ENCODE measurements at regions not wholly inside any gene's neighbourhood (a gene's known extent, or its start where the extent isn't known, plus 50 kb on each side); places are given as distances from the start of the nearest gene placed in this dataset.
"Not testable (repeated sequence)": the region's sequence is repeated elsewhere in the genome, so short reads cannot be mapped to it uniquely, and the experiment has no call there.

DNA sequence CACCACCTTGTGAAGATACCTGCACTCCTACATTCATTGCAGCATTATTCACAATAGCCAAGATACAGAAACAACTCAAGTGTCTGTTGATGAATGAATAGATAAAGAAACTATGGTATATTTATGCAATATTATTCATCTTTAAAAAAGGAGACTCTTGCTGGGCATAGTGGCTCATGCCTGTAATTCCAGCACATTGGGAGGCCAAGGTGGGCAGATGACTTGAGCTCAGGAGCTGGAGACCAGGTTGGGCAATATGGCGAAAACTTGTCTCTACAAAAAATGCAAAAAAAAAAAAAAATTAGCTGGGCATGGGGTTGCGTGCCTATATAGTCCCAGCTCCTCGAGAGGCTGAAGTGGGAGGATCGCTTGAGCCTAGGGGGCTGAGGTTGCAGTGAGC lies 119.8 kb downstream of the GJA1 start:
- Histone ChIP-seq H3K9me3 (no peaks in the 10 kb centered on the region), H3K4me3 (no peak overlapping the region), H3K36me3 (no peaks in the 10 kb centered on the region), H3K4me1 (peaks cover 5% of the 10 kb centered on the region), H3K27me3 (no peaks in the 10 kb centered on the region), H3K27ac (no peak overlapping the region)
- no peak for DNase-seq (ENCODE audit: extremely low spot score in 2 of 2)
- TF ChIP-seq, protein P1, sequence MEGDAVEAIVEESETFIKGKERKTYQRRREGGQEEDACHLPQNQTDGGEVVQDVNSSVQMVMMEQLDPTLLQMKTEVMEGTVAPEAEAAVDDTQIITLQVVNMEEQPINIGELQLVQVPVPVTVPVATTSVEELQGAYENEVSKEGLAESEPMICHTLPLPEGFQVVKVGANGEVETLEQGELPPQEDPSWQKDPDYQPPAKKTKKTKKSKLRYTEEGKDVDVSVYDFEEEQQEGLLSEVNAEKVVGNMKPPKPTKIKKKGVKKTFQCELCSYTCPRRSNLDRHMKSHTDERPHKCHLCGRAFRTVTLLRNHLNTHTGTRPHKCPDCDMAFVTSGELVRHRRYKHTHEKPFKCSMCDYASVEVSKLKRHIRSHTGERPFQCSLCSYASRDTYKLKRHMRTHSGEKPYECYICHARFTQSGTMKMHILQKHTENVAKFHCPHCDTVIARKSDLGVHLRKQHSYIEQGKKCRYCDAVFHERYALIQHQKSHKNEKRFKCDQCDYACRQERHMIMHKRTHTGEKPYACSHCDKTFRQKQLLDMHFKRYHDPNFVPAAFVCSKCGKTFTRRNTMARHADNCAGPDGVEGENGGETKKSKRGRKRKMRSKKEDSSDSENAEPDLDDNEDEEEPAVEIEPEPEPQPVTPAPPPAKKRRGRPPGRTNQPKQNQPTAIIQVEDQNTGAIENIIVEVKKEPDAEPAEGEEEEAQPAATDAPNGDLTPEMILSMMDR (IDR thresholded peaks at IDR 0.05), result no peak
- TF ChIP-seq POLR2A (IDR thresholded peaks at IDR 0.05) (no peak), POLR2AphosphoS5 (IDR thresholded peaks at IDR 0.05; ENCODE audit: insufficient read depth in 1 of 2, low read depth in 1 of 2) (no peak)
- intact Hi-C loops (cut with DNase I), result no loop called here

DNA sequence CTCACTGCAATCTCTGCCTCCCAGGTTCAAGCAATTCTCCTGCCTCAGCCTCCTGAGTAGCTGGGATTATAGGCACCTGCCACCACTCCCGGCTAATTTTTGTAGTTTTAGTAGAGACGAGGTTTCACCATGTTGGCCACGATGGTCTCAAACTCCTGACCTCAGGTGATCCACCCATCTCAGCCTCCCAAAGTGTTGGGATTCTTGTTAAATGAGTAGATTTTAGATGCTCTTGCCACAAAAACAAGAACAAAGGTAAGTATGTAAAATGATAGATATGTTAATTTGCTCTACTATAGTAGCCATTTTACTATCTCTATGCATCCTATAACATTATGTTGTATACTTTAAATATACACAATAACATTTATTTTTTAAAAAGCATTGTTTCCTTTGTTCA lies 120.7 kb downstream of the GJA1 start:
- H3K27ac ChIP-seq; H3K4me3 ChIP-seq; H3K4me1 ChIP-seq; H3K27me3 ChIP-seq; DNase-seq (ENCODE audit: extremely low spot score in 2 of 2); H3K9me3 ChIP-seq; intact Hi-C loops (cut with DNase I); H3K36me3 ChIP-seq: not testable (repeated sequence)

DNA sequence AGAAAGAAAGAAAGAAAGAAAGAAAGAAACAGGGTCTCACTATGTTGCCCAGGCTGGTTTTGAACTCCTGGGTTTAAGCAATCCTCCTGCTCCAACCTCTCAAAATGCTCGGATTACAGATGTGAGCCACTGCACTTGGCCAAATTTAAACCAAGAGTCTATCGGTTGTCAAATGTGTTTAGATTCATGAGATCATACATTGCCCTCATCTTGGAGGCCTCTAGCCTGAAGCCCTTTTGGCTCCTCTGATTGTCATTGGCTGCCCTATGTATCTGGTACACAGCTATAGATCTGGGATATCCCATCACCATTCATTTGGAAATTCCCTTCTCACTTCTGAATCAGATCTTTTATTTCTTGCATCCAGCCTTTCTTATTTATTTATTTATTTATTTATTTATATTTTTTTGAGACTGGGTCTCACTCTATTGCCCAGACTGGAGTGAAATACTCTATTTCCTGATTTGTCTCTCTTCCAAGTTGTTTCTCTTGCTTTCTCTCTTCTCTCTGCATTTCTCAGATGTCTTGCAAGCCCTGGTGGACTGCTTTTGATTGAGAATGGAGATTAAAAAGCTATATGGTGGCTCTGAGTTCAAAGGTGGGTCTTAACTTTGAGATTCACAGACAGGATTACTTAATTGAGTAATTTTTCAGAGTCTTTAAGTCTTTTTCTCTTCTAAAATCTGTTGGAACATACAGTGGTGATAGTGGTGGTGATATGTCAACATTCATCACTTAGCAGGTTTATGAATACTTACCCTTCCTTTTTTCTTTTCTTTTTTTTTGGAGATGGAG lies 121.9 kb downstream of the GJA1 start:
- TF ChIP-seq POLR2A (IDR thresholded peaks at IDR 0.05) (no peak), POLR2AphosphoS5 (IDR thresholded peaks at IDR 0.05; ENCODE audit: insufficient read depth in 1 of 2, low read depth in 1 of 2) (no peak)
- TF ChIP-seq, protein P1 (IDR thresholded peaks at IDR 0.05), result no peak
- H3K27ac ChIP-seq, result no peak overlapping the region
- no peak for DNase-seq (ENCODE audit: extremely low spot score in 2 of 2)
- no peaks in the 10 kb centered on the region for H3K4me1 ChIP-seq
- intact Hi-C loops (cut with DNase I), result no loop called here
- no peak overlapping the region for H3K4me3 ChIP-seq
- no peaks in the 10 kb centered on the region for H3K27me3 ChIP-seq
- H3K36me3 ChIP-seq, result no peaks in the 10 kb centered on the region
- H3K9me3 ChIP-seq, result no peaks in the 10 kb centered on the region

DNA sequence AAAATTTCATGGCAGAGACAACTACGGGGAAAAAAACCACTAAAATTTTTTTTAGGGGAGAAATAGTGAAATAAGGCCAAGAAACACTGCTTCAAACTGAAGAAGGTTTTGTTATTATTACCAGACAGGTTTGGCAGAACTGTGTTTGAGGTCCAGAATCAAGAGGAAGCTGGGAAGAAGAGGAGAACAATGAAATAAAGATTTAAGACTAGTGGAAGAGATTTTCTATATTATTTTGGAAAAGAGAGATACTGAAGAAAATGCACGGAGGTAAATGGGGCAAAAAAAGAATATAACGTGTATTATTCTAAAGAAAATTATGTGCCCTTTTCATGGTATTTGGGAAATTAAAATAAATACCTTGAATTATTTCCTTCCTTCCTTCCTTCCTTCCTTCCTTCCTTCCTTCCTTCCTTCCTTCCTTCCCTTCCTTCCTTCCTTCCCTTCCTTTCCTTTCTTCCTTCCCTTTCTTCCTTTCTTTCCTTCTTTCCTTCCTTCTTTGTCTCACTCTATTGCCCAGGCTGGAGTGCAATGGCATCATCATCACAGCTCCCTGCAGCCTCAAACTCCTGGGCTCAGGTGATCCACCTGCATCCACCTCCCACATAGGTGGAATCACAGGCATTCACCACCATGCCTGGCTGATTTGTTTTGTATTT lies 124.3 kb downstream of the GJA1 start:
- DNase-seq (ENCODE audit: extremely low spot score in 2 of 2), result no peak
- TF ChIP-seq POLR2A (IDR thresholded peaks at IDR 0.05) (no peak), POLR2AphosphoS5 (IDR thresholded peaks at IDR 0.05; ENCODE audit: insufficient read depth in 1 of 2, low read depth in 1 of 2) (no peak)
- TF ChIP-seq, protein P1 (IDR thresholded peaks at IDR 0.05), result no peak
- no peaks in the 10 kb centered on the region for H3K27me3 ChIP-seq
- no peaks in the 10 kb centered on the region for H3K4me1 ChIP-seq
- H3K36me3 ChIP-seq, result no peaks in the 10 kb centered on the region
- intact Hi-C loops (cut with DNase I), result no loop called here
- H3K9me3 ChIP-seq, result peaks cover under 1% of the 10 kb centered on the region
- H3K4me3 ChIP-seq, result no peak overlapping the region
- H3K27ac ChIP-seq, result no peak overlapping the region

DNA sequence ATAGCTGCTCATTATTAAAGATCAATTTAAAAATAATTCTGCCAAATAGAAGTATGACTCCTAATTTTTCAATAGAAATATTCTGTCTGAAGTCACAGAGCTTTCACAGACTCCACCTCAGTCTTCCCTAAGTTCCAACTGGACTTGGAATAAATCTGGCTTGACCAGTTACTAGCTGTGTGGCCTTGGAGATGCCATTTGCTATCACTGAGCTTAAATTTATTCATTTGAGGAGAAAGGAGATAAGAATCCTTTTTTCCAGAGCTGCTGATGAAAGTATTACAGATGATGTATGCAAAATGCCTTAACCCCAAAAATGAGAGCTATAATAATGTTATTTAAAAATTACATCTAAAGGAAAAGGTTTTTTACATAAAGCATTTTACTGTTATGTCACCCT lies 125.0 kb downstream of the GJA1 start:
- H3K27me3 ChIP-seq, result no peaks in the 10 kb centered on the region
- TF ChIP-seq POLR2AphosphoS5 (IDR thresholded peaks at IDR 0.05; ENCODE audit: insufficient read depth in 1 of 2, low read depth in 1 of 2), result no peak
- TF ChIP-seq, protein P1 (IDR thresholded peaks at IDR 0.05), result no peak
- no peak for TF ChIP-seq POLR2A (IDR thresholded peaks at IDR 0.05)
- intact Hi-C loops (cut with DNase I), result no loop called here

More for the DNA sequence above, 125.0 kb downstream of the GJA1 start:
- Histone ChIP-seq H3K9me3 (peaks cover 7% of the 10 kb centered on the region), H3K36me3 (no peaks in the 10 kb centered on the region), H3K4me1 (no peaks in the 10 kb centered on the region), H3K4me3 (no peak overlapping the region), H3K27ac (no peak overlapping the region)
- DNase-seq (ENCODE audit: extremely low spot score in 2 of 2), result no peak

All from vagina (tissue), 2 donors.